ENCODE measurements at regions not wholly inside any gene's neighbourhood (a gene's known extent, or its start where the extent isn't known, plus 50 kb on each side); places are given as distances from the start of the nearest gene placed in this dataset.

- H3K4me1 ChIP-seq (ENCODE audit: control insufficient read depth in 1 of 2, insufficient read depth in 2 of 2, low read length in 2 of 2), result no peaks in the 10 kb centered on the region
- Mint-ChIP-seq H3K27me3 (ENCODE audit: low read depth in 3 of 3) (no peaks in the 10 kb centered on the region), H3K36me3 (no peaks in the 10 kb centered on the region), H3K4me3 (no peak overlapping the region), H3K27ac (no peak overlapping the region), H3K9me3 (peaks cover 2 to 14% (median 4%) of the 10 kb centered on the region in 7 donors), H3K4me1 (no peaks in the 10 kb centered on the region)
- no peak for DNase-seq
- no peaks in the 10 kb centered on the region for H3K9me3 ChIP-seq (replicated peaks in 1 of 2; ENCODE audit: control insufficient read depth in 1 of 2, insufficient read depth in 1 of 2, low read length in 2 of 2)
- no peak overlapping the region for H2AFZ ChIP-seq (ENCODE audit: insufficient read depth, low read depth, low read length, poor library complexity, severe bottlenecking)
- TF ChIP-seq, protein P1, sequence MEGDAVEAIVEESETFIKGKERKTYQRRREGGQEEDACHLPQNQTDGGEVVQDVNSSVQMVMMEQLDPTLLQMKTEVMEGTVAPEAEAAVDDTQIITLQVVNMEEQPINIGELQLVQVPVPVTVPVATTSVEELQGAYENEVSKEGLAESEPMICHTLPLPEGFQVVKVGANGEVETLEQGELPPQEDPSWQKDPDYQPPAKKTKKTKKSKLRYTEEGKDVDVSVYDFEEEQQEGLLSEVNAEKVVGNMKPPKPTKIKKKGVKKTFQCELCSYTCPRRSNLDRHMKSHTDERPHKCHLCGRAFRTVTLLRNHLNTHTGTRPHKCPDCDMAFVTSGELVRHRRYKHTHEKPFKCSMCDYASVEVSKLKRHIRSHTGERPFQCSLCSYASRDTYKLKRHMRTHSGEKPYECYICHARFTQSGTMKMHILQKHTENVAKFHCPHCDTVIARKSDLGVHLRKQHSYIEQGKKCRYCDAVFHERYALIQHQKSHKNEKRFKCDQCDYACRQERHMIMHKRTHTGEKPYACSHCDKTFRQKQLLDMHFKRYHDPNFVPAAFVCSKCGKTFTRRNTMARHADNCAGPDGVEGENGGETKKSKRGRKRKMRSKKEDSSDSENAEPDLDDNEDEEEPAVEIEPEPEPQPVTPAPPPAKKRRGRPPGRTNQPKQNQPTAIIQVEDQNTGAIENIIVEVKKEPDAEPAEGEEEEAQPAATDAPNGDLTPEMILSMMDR (IDR thresholded peaks at IDR 0.05), result no peak
- H4K20me1 ChIP-seq (ENCODE audit: insufficient read depth, low read length), result no peaks in the 10 kb centered on the region
- intact Hi-C loops (cut with micrococcal nuclease), result no loop called here
- no peak overlapping the region for H3K4me2 ChIP-seq (replicated peaks; ENCODE audit: extremely low read depth, low read length, poor library complexity, severe bottlenecking)
- H3K9ac ChIP-seq (ENCODE audit: insufficient read depth, low read length, poor library complexity, severe bottlenecking), result no peak overlapping the region
- no peaks in the 10 kb centered on the region for H3K36me3 ChIP-seq (replicated peaks in 1 of 2; ENCODE audit: control insufficient read depth in 1 of 2, insufficient read depth in 2 of 2, low read length in 2 of 2)
- no CpG with 5 or more reads among the region's 1 CpG for WGBS (ENCODE audit: insufficient coverage)
- no peaks in the 10 kb centered on the region for H3K79me2 ChIP-seq (ENCODE audit: insufficient read depth, low read length)
- H3K27ac ChIP-seq (ENCODE audit: low read depth in 1 of 2, low read length in 2 of 2), result no peak overlapping the region
- H3K27me3 ChIP-seq (ENCODE audit: control insufficient read depth in 2 of 2, insufficient read depth in 2 of 2, low read length in 2 of 2), result no peaks in the 10 kb centered on the region
- no peak overlapping the region for H3K4me3 ChIP-seq (replicated peaks in 1 of 3; ENCODE audit: low read depth in 2 of 3, low read length in 3 of 3)
These were observed 61.5 kb upstream of the GALNT15 start for GRCh38 chr3:16112910-16113504.

DNA sequence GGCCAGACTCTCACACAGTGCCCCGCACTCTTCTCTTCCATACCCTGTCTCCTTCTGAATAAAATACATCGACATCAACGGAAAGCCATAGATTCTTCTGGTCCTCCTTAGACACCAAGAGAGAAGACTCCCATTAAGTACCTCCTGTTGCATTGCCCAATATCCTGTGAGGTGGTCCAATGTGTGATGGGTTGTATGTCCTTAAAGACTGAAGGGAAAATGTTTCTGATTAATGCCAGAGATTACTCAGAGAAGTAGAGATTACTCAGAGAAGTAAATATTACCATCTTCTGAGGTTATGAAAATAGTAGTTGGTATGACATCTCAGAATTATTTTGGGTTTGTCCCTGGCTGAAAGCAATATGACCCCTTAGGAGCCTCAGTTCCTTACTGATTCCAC is 60.8 kb upstream of the GALNT15 start:
- DNase-seq, result no peak
- Mint-ChIP-seq H3K9me3 (peaks cover 2 to 14% (median 6%) of the 10 kb centered on the region in 7 donors), H3K4me1 (no peaks in the 10 kb centered on the region), H3K27me3 (ENCODE audit: low read depth in 3 of 3) (no peaks in the 10 kb centered on the region), H3K27ac (no peak overlapping the region), H3K36me3 (no peaks in the 10 kb centered on the region), H3K4me3 (no peak overlapping the region)
- Histone ChIP-seq H3K27ac (ENCODE audit: low read depth in 1 of 2, low read length in 2 of 2) (no peak overlapping the region), H3K79me2 (ENCODE audit: insufficient read depth, low read length) (no peaks in the 10 kb centered on the region), H3K4me3 (replicated peaks in 1 of 3; ENCODE audit: low read depth in 2 of 3, low read length in 3 of 3) (no peak overlapping the region), H3K4me1 (ENCODE audit: control insufficient read depth in 1 of 2, insufficient read depth in 2 of 2, low read length in 2 of 2) (no peaks in the 10 kb centered on the region), H3K36me3 (replicated peaks in 1 of 2; ENCODE audit: control insufficient read depth in 1 of 2, insufficient read depth in 2 of 2, low read length in 2 of 2) (no peaks in the 10 kb centered on the region), H3K27me3 (ENCODE audit: control insufficient read depth in 2 of 2, insufficient read depth in 2 of 2, low read length in 2 of 2) (no peaks in the 10 kb centered on the region), H3K9ac (ENCODE audit: insufficient read depth, low read length, poor library complexity, severe bottlenecking) (no peak overlapping the region), H2AFZ (ENCODE audit: insufficient read depth, low read depth, low read length, poor library complexity, severe bottlenecking) (no peak overlapping the region), H3K9me3 (replicated peaks in 1 of 2; ENCODE audit: control insufficient read depth in 1 of 2, insufficient read depth in 1 of 2, low read length in 2 of 2) (no peaks in the 10 kb centered on the region), H3K4me2 (replicated peaks; ENCODE audit: extremely low read depth, low read length, poor library complexity, severe bottlenecking) (no peak overlapping the region), H4K20me1 (ENCODE audit: insufficient read depth, low read length) (no peaks in the 10 kb centered on the region)
- intact Hi-C loops (cut with micrococcal nuclease), result no loop called here
- no CpG with 5 or more reads among the region's 3 CpGs for WGBS (ENCODE audit: insufficient coverage)
- TF ChIP-seq, protein P1 (IDR thresholded peaks at IDR 0.05), result no peak

Data from CD14-positive monocyte (primary cell).